SK-N-SH treated with all-trans-retinoic acid at 6 μM for 48 hours (cell line): ENCODE measurements at regions not wholly inside any gene's neighbourhood (a gene's known extent, or its start where the extent isn't known, plus 50 kb on each side); places are given as distances from the start of the nearest gene placed in this dataset.

ENCODE experiments used
- ATAC-seq: fragments of 200-7000 bp; cut with Tn5 transposase; 3 replicates; pipeline ENCODE4 v1.9.1; 2020; ENCODE audit warnings: mild to moderate bottlenecking, moderate library complexity
- ARNTL ChIP-seq: fragments of 450-650 bp; formaldehyde crosslinking; IDR thresholded peaks from 2 replicates; pipeline ENCODE4 v1.5.0; 2020; ENCODE audit warnings: low read depth, mild to moderate bottlenecking, moderate library complexity, borderline replicate concordance
- BACH2 ChIP-seq: fragments of 250-450 bp; sonication (Bioruptor Pico); IDR thresholded peaks from 2 replicates; pipeline ENCODE4 v1.9.0; 2021; ENCODE audit warnings: mild to moderate bottlenecking, borderline replicate concordance
- CREB5 ChIP-seq: fragments of 250-450 bp; sonication (Bioruptor Pico); IDR thresholded peaks from 2 replicates; pipeline ENCODE4 v1.5.1; 2020; ENCODE audit warnings: low read depth, mild to moderate bottlenecking, moderate library complexity
- CSDC2 ChIP-seq: fragments of 250-450 bp; sonication (Bioruptor Pico); IDR thresholded peaks from 2 replicates; pipeline ENCODE4 v1.5.0; 2020; ENCODE audit warnings: mild to moderate bottlenecking, moderate library complexity
- CSRNP3 ChIP-seq: fragments of 250-450 bp; sonication (Bioruptor Pico); IDR thresholded peaks from 2 replicates; pipeline ENCODE4 v1.5.1; 2021; ENCODE audit warnings: mild to moderate bottlenecking, moderate library complexity
- ESRRG ChIP-seq: fragments of 250-450 bp; sonication (Bioruptor Pico); IDR thresholded peaks from 2 replicates; pipeline ENCODE4 v1.6.1; 2021; ENCODE audit warnings: mild to moderate bottlenecking
- GLIS3 ChIP-seq: fragments of 250-450 bp; sonication (Bioruptor Pico); IDR thresholded peaks from 2 replicates; pipeline ENCODE4 v1.5.0; 2020; ENCODE audit warnings: mild to moderate bottlenecking, moderate library complexity
- OSR1 ChIP-seq: fragments of 250-450 bp; sonication (Bioruptor Pico); IDR thresholded peaks from 2 replicates; pipeline ENCODE4 v1.8.0; 2022; ENCODE audit warnings: moderate library complexity, mild to moderate bottlenecking, inconsistent platforms
- PATZ1 ChIP-seq: fragments of 250-450 bp; sonication (Bioruptor Pico); IDR thresholded peaks from 2 replicates; pipeline ENCODE4 v1.8.0; 2020; ENCODE audit warnings: mild to moderate bottlenecking, moderate library complexity, borderline replicate concordance
- POU6F1 ChIP-seq: fragments of 250-450 bp; sonication (Bioruptor Pico); IDR thresholded peaks from 2 replicates; pipeline ENCODE4 v1.8.0; 2021; ENCODE audit warnings: low read depth, mild to moderate bottlenecking, moderate library complexity, borderline replicate concordance
- PPARA ChIP-seq: fragments of 250-450 bp; sonication (Bioruptor Pico); IDR thresholded peaks from 2 replicates; pipeline ENCODE4 v1.5.0; 2020; ENCODE audit warnings: mild to moderate bottlenecking, borderline replicate concordance
- RARB ChIP-seq: fragments of 250-450 bp; sonication (Bioruptor Pico); IDR thresholded peaks from 2 replicates; pipeline ENCODE4 v1.8.0; 2021; ENCODE audit warnings: mild to moderate bottlenecking, moderate library complexity
- SNAI2 ChIP-seq: fragments of 250-450 bp; sonication (Bioruptor Pico); IDR thresholded peaks from 2 replicates; pipeline ENCODE4 v1.5.0; 2020; ENCODE audit warnings: mild to moderate bottlenecking, moderate library complexity
- TCF4 ChIP-seq: fragments of 250-450 bp; sonication (Bioruptor Pico); IDR thresholded peaks from 2 replicates; pipeline ENCODE4 v1.8.0; 2021; ENCODE audit warnings: mild to moderate bottlenecking, moderate library complexity, borderline replicate concordance
- TOX ChIP-seq: fragments of 250-450 bp; sonication (Bioruptor Pico); IDR thresholded peaks from 2 replicates; pipeline ENCODE4 v1.8.0; 2021; ENCODE audit warnings: mild to moderate bottlenecking, moderate library complexity, borderline replicate concordance
- TSHZ2 ChIP-seq: fragments of 250-450 bp; sonication (Bioruptor Pico); IDR thresholded peaks from 2 replicates; pipeline ENCODE4 v1.5.0; 2020; ENCODE audit warnings: mild to moderate bottlenecking, moderate library complexity
- ZC3H10 ChIP-seq: fragments of 250-450 bp; sonication (Bioruptor Pico); IDR thresholded peaks from 2 replicates; pipeline ENCODE4 v1.5.1; 2021; ENCODE audit warnings: mild to moderate bottlenecking, moderate library complexity
- ZFP3 ChIP-seq: fragments of 250-450 bp; sonication (Bioruptor Pico); IDR thresholded peaks from 2 replicates; pipeline ENCODE4 v1.5.0; 2020; ENCODE audit warnings: mild to moderate bottlenecking, moderate library complexity
- ZFP30 ChIP-seq: fragments of 450-650 bp; formaldehyde crosslinking; IDR thresholded peaks from 2 replicates; pipeline ENCODE4 v1.5.0; 2022; ENCODE audit warnings: mild to moderate bottlenecking, moderate library complexity
- ZNF565 ChIP-seq: fragments of 450-650 bp; formaldehyde crosslinking; conservative IDR thresholded peaks from 2 replicates; pipeline ENCODE4 v1.5.0; 2020; ENCODE audit warnings: low read depth, mild to moderate bottlenecking, moderate library complexity
- ZNF70 ChIP-seq: fragments of 450-650 bp; formaldehyde crosslinking; IDR thresholded peaks from 2 replicates; pipeline ENCODE4 v1.5.0; 2020; ENCODE audit warnings: mild to moderate bottlenecking, moderate library complexity

- no peak for ATAC-seq
- no peak for TF ChIP-seq TOX (CRISPR knock-in tag)
- no peak for TF ChIP-seq PATZ1 (CRISPR knock-in tag)
- TF ChIP-seq BACH2: no peak
- no peak for TF ChIP-seq TSHZ2 (CRISPR knock-in tag)
- TF ChIP-seq CSRNP3 (CRISPR knock-in tag): no peak
- TF ChIP-seq ZNF565 (CRISPR knock-in tag): no peak
- no peak for TF ChIP-seq ZFP3 (CRISPR knock-in tag)
- TF ChIP-seq SNAI2: no peak
- TF ChIP-seq GLIS3 (CRISPR knock-in tag): no peak
- no peak for TF ChIP-seq CSDC2 (CRISPR knock-in tag)
- TF ChIP-seq CREB5 (CRISPR knock-in tag): no peak
- no peak for TF ChIP-seq ZNF70 (CRISPR knock-in tag)
- TF ChIP-seq OSR1 (CRISPR knock-in tag): no peak
- no peak for TF ChIP-seq ZC3H10 (CRISPR knock-in tag)
- TF ChIP-seq ESRRG (CRISPR knock-in tag): no peak
- no peak for TF ChIP-seq ARNTL (CRISPR knock-in tag)
- no peak for TF ChIP-seq POU6F1 (CRISPR knock-in tag)
- no peak for TF ChIP-seq TCF4 (CRISPR knock-in tag)
Measured at GRCh38 chr11:37533830-37534229, 935.8 kb upstream of the RAG2 start.

GRCh38 chr11:37533087-37533486 is 935.1 kb upstream of the RAG2 start:
- ATAC-seq: no peak
- TF ChIP-seq CREB5 (CRISPR knock-in tag) (no peak), PPARA (CRISPR knock-in tag) (no peak), TOX (CRISPR knock-in tag) (no peak), CSRNP3 (CRISPR knock-in tag) (no peak), ARNTL (CRISPR knock-in tag) (no peak), BACH2 (no peak), PATZ1 (CRISPR knock-in tag) (no peak), RARB (CRISPR knock-in tag) (no peak), TSHZ2 (CRISPR knock-in tag) (no peak), ZC3H10 (CRISPR knock-in tag) (no peak), SNAI2 (no peak), ZFP30 (CRISPR knock-in tag) (no peak), GLIS3 (CRISPR knock-in tag) (no peak), CSDC2 (CRISPR knock-in tag) (no peak)
